ENCODE measurements at regions not wholly inside any gene's neighbourhood (a gene's known extent, or its start where the extent isn't known, plus 50 kb on each side); places are given as distances from the start of the nearest gene placed in this dataset.
"Not testable (repeated sequence)": the region's sequence is repeated elsewhere in the genome, so short reads cannot be mapped to it uniquely, and the experiment has no call there.

- ATAC-seq (no peak), DNase-seq (peak; percentile 64 to 77)
- H3K36me3 ChIP-seq (ENCODE audit: insufficient read depth in 1 of 2, low read depth in 1 of 2) = peaks cover 0 to 27% of the 10 kb centered on the region in 2 donors
- peak overlapping the region; percentile 36 for H3K27ac ChIP-seq
- intact Hi-C loops (cut with DNase I) = no loop called here
- H3K4me3 ChIP-seq = peak overlapping the region; percentile 58
- TF ChIP-seq CTCF (IDR thresholded peaks at IDR 0.05) = no peak
- no peaks in the 10 kb centered on the region for H3K9me3 ChIP-seq
- H3K27me3 ChIP-seq (ENCODE audit: insufficient read depth in 3 of 3, low read length in 2 of 3) = peaks cover 0 to 2% (median 0%) of the 10 kb centered on the region in 3 donors
- peaks cover 8% of the 10 kb centered on the region for H3K4me1 ChIP-seq
- 38 to 59% (median 58%) methylated on average over 31 to 69 of the region's 69 CpGs for WGBS, 3 donors
Measured at GRCh38 chr17:64781014-64781756, 119.1 kb upstream of the SMURF2 start.

GRCh38 chr17:64780096-64781013 lies 118.2 kb upstream of the SMURF2 start:
- H3K9me3 ChIP-seq = no peaks in the 10 kb centered on the region
- peak overlapping the region; percentile 36 for H3K27ac ChIP-seq
- peaks cover 8% of the 10 kb centered on the region for H3K4me1 ChIP-seq
- 52 to 62% (median 59%) methylated on average over 64 to 69 of the region's 69 CpGs for WGBS, 3 donors
- DNase-seq (peak; percentile 54 to 63), ATAC-seq (no peak)
- intact Hi-C loops (cut with DNase I) = no loop called here
- no peak for TF ChIP-seq CTCF (IDR thresholded peaks at IDR 0.05)
- peaks cover 0 to 21% of the 10 kb centered on the region in 2 donors for H3K36me3 ChIP-seq (ENCODE audit: insufficient read depth in 1 of 2, low read depth in 1 of 2)
- H3K4me3 ChIP-seq = peak overlapping the region; percentile 58
- H3K27me3 ChIP-seq (ENCODE audit: insufficient read depth in 3 of 3, low read length in 2 of 3) = peaks cover 0 to 2% (median 0%) of the 10 kb centered on the region in 3 donors

- Histone ChIP-seq H3K4me3 (peak overlapping the region; percentile 58), H3K36me3 (ENCODE audit: insufficient read depth in 1 of 2, low read depth in 1 of 2) (peaks cover 0 to 13% of the 10 kb centered on the region in 2 donors), H3K27me3 (ENCODE audit: insufficient read depth in 3 of 3, low read length in 2 of 3) (peaks cover 0 to 2% (median 0%) of the 10 kb centered on the region in 3 donors), H3K9me3 (no peaks in the 10 kb centered on the region), H3K27ac (no peak overlapping the region), H3K4me1 (peaks cover 8% of the 10 kb centered on the region)
- no peak for TF ChIP-seq CTCF (IDR thresholded peaks at IDR 0.05)
- ATAC-seq = no peak
- DNase-seq = peak in 1 of 2 donors; percentile 64
- intact Hi-C loops (cut with DNase I) = loop anchor here (5.0 to 10.0 kb wide), 2 partner anchors 155 to 418 kb away; no protein-coding TSS in a partner anchor
- WGBS, 3 donors = 70 to 78% (median 73%) methylated on average over 35 to 43 of the region's 43 CpGs
Measured at GRCh38 chr17:64779376-64780095, 117.4 kb upstream of the SMURF2 start.

GRCh38 chr17:64779098-64779375 lies 116.9 kb upstream of the SMURF2 start:
- peak overlapping the region; percentile 12 for H3K4me3 ChIP-seq
- H3K4me1 ChIP-seq; H3K27me3 ChIP-seq (ENCODE audit: insufficient read depth in 3 of 3, low read length in 2 of 3); H3K27ac ChIP-seq; H3K9me3 ChIP-seq; DNase-seq; ATAC-seq; H3K36me3 ChIP-seq (ENCODE audit: insufficient read depth in 1 of 2, low read depth in 1 of 2): not testable (repeated sequence)
- WGBS, 3 donors = 73 to 80% (median 76%) methylated on average over 13 of the region's 13 CpGs
- intact Hi-C loops (cut with DNase I) = loop anchor here (5.0 to 10.0 kb wide), 2 partner anchors 156 to 418 kb away; no protein-coding TSS in a partner anchor
